H1 (cell line): ENCODE measurements at regions not wholly inside any gene's neighbourhood (a gene's known extent, or its start where the extent isn't known, plus 50 kb on each side); places are given as distances from the start of the nearest gene placed in this dataset.

Experiments used
- BCL11A ChIP-seq, 2 experiments: IDR thresholded peaks; one replicate each; pipeline ENCODE4 v1.6.1; 2011; ENCODE audit warnings: low read depth in 2 of 2, low read length in 2 of 2, mild to moderate bottlenecking in 2 of 2
- CHD1 ChIP-seq: IDR thresholded peaks from 2 replicates; pipeline ENCODE4 v1.6.1; 2012; ENCODE audit warnings: low read depth, low read length, improper control_type of control experiment
- EZH2 ChIP-seq: fragments of 200-600 bp; sonication (generic); IDR thresholded peaks from 2 replicates; pipeline ENCODE4 v1.7.1; 2012; ENCODE audit warnings: low read depth, mild to moderate bottlenecking, moderate library complexity, low read length, inconsistent platforms; ENCODE audit not compliant: severe bottlenecking
- GABPA ChIP-seq: IDR thresholded peaks from 2 replicates; pipeline ENCODE4 v1.6.1; 2011; ENCODE audit warnings: mild to moderate bottlenecking, low read length, moderate library complexity, borderline replicate concordance; ENCODE audit not compliant: insufficient read depth
- RAD21 ChIP-seq, 2 experiments: IDR thresholded peaks in 1 of 2; conservative IDR thresholded peaks in 1 of 2; 2 replicates each; pipeline ENCODE4 v1.6.1; 2011; ENCODE audit warnings: low read depth in 2 of 2, low read length in 2 of 2, improper control_type of control experiment in 1 of 2, inconsistent platforms in 1 of 2, mild to moderate bottlenecking in 1 of 2, moderate library complexity in 1 of 2
- SP1 ChIP-seq: IDR thresholded peaks from 2 replicates; pipeline ENCODE4 v1.6.1; 2011; ENCODE audit warnings: low read depth, low read length
- SUZ12 ChIP-seq: fragments of 200-600 bp; sonication (generic); IDR thresholded peaks from 2 replicates; pipeline ENCODE4 v1.6.1; 2012; ENCODE audit warnings: mild to moderate bottlenecking, inconsistent platforms, low read length, moderate library complexity, mixed read lengths
- TAF1 ChIP-seq: IDR thresholded peaks from 2 replicates; pipeline ENCODE4 v1.6.1; 2011; ENCODE audit warnings: mild to moderate bottlenecking, low read depth, low read length
- TAF7 ChIP-seq: optimal IDR thresholded peaks from 2 replicates; pipeline ENCODE3; 2011; ENCODE audit warnings: low read depth, mild to moderate bottlenecking, inconsistent platforms, low read length, moderate library complexity, borderline replicate concordance
- YY1 ChIP-seq: IDR thresholded peaks from 2 replicates; pipeline ENCODE4 v1.6.1; 2011; ENCODE audit warnings: low read depth, mild to moderate bottlenecking, low read length
- TF ChIP-seq, protein P1 (sequence below), 3 experiments: IDR thresholded peaks; 1 replicate in 2 of 3; 2 replicates in 1 of 3; pipeline versions ENCODE4 v1.5.1 to v1.6.1; 2011; ENCODE audit warnings: low read length in 3 of 3, mild to moderate bottlenecking in 3 of 3, inconsistent platforms in 2 of 3, low read depth in 1 of 3, moderate library complexity in 1 of 3; ENCODE audit not compliant: insufficient read depth in 1 of 3; ENCODE audit errors: control extremely low read depth in 1 of 3
- TF ChIP-seq, protein P2 (sequence below): IDR thresholded peaks from 2 replicates; pipeline ENCODE4 v1.6.1; 2011; ENCODE audit warnings: low read length, improper control_type of control experiment

DNA sequence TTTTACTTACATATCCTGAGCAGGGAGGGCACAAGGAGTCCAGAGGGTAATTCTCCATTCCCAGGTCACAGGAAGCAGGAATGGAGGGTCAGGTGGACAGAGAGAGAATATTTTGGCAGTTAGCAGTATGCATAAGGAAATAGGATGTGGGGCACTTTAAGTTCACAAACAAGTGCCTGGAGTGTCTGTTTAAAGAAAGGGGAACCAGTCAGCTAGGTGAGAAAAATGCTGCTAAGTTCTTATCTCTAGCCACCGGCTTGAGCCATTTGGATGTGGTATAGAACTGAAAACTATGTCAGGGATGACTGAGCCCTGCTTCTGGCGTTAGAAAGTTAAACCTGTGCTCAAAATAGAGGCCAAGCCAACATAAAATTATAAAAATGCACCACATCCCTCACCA, 739.7 kb upstream of the NCAM2 start:
- TF ChIP-seq GABPA, result no peak
- TF ChIP-seq, protein P1, sequence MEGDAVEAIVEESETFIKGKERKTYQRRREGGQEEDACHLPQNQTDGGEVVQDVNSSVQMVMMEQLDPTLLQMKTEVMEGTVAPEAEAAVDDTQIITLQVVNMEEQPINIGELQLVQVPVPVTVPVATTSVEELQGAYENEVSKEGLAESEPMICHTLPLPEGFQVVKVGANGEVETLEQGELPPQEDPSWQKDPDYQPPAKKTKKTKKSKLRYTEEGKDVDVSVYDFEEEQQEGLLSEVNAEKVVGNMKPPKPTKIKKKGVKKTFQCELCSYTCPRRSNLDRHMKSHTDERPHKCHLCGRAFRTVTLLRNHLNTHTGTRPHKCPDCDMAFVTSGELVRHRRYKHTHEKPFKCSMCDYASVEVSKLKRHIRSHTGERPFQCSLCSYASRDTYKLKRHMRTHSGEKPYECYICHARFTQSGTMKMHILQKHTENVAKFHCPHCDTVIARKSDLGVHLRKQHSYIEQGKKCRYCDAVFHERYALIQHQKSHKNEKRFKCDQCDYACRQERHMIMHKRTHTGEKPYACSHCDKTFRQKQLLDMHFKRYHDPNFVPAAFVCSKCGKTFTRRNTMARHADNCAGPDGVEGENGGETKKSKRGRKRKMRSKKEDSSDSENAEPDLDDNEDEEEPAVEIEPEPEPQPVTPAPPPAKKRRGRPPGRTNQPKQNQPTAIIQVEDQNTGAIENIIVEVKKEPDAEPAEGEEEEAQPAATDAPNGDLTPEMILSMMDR (IDR thresholded peaks at IDR 0.05; ENCODE audit: control extremely low read depth in 1 of 3, insufficient read depth in 1 of 3, low read depth in 1 of 3, low read length in 3 of 3), result no peak
- no peak for TF ChIP-seq TAF1
- no peak for TF ChIP-seq YY1
- TF ChIP-seq EZH2, result no peak
- no peak for TF ChIP-seq TAF7
- TF ChIP-seq SUZ12, result no peak
- TF ChIP-seq BCL11A (IDR thresholded peaks at IDR 0.05; ENCODE audit: low read depth in 2 of 2, low read length in 2 of 2), result no peak
- no peak for TF ChIP-seq CHD1
- no peak for TF ChIP-seq RAD21 (IDR thresholded peaks at IDR 0.05 in 1 of 2, conservative IDR thresholded peaks at IDR 0.05 in 1 of 2; ENCODE audit: low read depth in 2 of 2, low read length in 2 of 2)
- TF ChIP-seq, protein P2, sequence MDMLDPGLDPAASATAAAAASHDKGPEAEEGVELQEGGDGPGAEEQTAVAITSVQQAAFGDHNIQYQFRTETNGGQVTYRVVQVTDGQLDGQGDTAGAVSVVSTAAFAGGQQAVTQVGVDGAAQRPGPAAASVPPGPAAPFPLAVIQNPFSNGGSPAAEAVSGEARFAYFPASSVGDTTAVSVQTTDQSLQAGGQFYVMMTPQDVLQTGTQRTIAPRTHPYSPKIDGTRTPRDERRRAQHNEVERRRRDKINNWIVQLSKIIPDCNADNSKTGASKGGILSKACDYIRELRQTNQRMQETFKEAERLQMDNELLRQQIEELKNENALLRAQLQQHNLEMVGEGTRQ, result no peak
- TF ChIP-seq SP1, result no peak
